ENCODE measurements at regions not wholly inside any gene's neighbourhood (a gene's known extent, or its start where the extent isn't known, plus 50 kb on each side); places are given as distances from the start of the nearest gene placed in this dataset.

DNA sequence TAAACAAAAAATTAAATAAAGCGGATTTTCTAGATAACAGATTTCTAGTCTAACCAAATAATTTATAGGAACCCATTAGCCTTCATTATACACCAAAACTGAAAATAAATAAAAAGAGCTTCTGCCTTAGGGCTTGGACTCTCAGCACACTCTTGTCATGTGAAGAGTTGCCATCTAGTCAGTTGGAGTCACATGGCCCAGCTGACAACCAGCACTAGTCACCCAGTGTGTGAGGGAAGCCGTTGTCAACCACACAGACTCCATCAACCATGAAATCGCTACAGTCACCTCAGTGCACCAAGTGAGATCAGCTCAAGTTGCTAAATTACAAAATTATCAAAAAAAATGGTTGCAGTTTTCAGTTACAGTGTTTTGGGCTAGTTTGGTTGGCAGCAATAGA lies 470.0 kb downstream of the GASK1B start:
- TF ChIP-seq, protein P1, sequence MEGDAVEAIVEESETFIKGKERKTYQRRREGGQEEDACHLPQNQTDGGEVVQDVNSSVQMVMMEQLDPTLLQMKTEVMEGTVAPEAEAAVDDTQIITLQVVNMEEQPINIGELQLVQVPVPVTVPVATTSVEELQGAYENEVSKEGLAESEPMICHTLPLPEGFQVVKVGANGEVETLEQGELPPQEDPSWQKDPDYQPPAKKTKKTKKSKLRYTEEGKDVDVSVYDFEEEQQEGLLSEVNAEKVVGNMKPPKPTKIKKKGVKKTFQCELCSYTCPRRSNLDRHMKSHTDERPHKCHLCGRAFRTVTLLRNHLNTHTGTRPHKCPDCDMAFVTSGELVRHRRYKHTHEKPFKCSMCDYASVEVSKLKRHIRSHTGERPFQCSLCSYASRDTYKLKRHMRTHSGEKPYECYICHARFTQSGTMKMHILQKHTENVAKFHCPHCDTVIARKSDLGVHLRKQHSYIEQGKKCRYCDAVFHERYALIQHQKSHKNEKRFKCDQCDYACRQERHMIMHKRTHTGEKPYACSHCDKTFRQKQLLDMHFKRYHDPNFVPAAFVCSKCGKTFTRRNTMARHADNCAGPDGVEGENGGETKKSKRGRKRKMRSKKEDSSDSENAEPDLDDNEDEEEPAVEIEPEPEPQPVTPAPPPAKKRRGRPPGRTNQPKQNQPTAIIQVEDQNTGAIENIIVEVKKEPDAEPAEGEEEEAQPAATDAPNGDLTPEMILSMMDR (tag by site-specific recombination; IDR thresholded peaks at IDR 0.05), result no peak
- TF ChIP-seq ZNF510 (tag by site-specific recombination; IDR thresholded peaks at IDR 0.05; ENCODE audit: insufficient replicate concordance) (no peak), ZNF2 (tag by site-specific recombination; IDR thresholded peaks at IDR 0.05) (no peak), ZNF529 (tag by site-specific recombination; IDR thresholded peaks at IDR 0.05; ENCODE audit: insufficient replicate concordance) (no peak), ZSCAN23 (tag by site-specific recombination; IDR thresholded peaks at IDR 0.05) (no peak), ZNF311 (tag by site-specific recombination; IDR thresholded peaks at IDR 0.05; ENCODE audit: borderline replicate concordance) (no peak), ZNF19 (tag by site-specific recombination; IDR thresholded peaks at IDR 0.05; ENCODE audit: low read depth) (no peak), ZNF416 (tag by site-specific recombination; IDR thresholded peaks at IDR 0.05) (no peak), ZNF707 (tag by site-specific recombination; IDR thresholded peaks at IDR 0.05) (no peak), ZNF423 (tag by site-specific recombination; IDR thresholded peaks at IDR 0.05) (no peak), HOXD13 (CRISPR knock-in tag; IDR thresholded peaks at IDR 0.05; ENCODE audit: borderline replicate concordance) (no peak), ZBTB7A (tag by site-specific recombination; IDR thresholded peaks at IDR 0.05; ENCODE audit: low read depth) (no peak)
